PC-3 (cell line): ENCODE measurements at regions not wholly inside any gene's neighbourhood (a gene's known extent, or its start where the extent isn't known, plus 50 kb on each side); places are given as distances from the start of the nearest gene placed in this dataset.

ENCODE experiments used
- ATAC-seq: fragments of 200-7000 bp; cut with Tn5 transposase; 2 replicates; pipeline ENCODE4 v1.9.1; 2020; ENCODE audit warnings: mild to moderate bottlenecking, moderate library complexity
- BruUV-seq: library from RNA; stranded (reverse); fragments of 400-500 nt; replicated peaks from 2 replicates; lab custom pipeline; 2021; lab: Mats Ljungman, UMichigan
- CTCF ChIA-PET: fragments of 300-600 bp; sonication (Branson Sonifier 250); formaldehyde crosslinking; loops from one replicate; lab custom pipeline; 2022; ENCODE audit warnings: antibody characterized with exemption; lab: Charles Lee
- POLR2A ChIA-PET: fragments of 300-600 bp; sonication (Branson Sonifier 250); formaldehyde crosslinking; loops from one replicate; lab custom pipeline; 2022; ENCODE audit warnings: antibody characterized with exemption; ENCODE audit not compliant: unreplicated experiment; lab: Charles Lee
- DNase-seq: peaks from one replicate; pipeline ENCODE4 v3.0.0-alpha.2; 2015
- H2AFZ ChIP-seq: fragments of 300-600 bp; sonication (generic); 2 replicates; pipeline ENCODE4 v1.6.0; 2016; ENCODE audit warnings: antibody characterized with exemption, low read length
- H3F3A ChIP-seq: fragments of 300-600 bp; sonication (generic); one replicate; pipeline ENCODE4 v1.6.0; 2017; ENCODE audit warnings: antibody characterized with exemption, low read length, control low read depth, mild to moderate bottlenecking; ENCODE audit not compliant: unreplicated experiment
- H3K27ac ChIP-seq: fragments of 300-600 bp; sonication (generic); 2 replicates; pipeline ENCODE4 v1.5.1; 2016; ENCODE audit warnings: mild to moderate bottlenecking, low read length
- H3K27me3 ChIP-seq: fragments of 300-600 bp; sonication (generic); 2 replicates; pipeline ENCODE4 v1.6.1; 2016; ENCODE audit warnings: low read length, mixed read lengths
- H3K36me3 ChIP-seq: fragments of 300-600 bp; sonication (generic); 2 replicates; pipeline ENCODE4 v1.6.1; 2016; ENCODE audit warnings: low read depth, mixed run types, low read length, mixed read lengths
- H3K4me1 ChIP-seq: fragments of 300-600 bp; sonication (generic); 2 replicates; pipeline ENCODE4 v1.5.1; 2016; ENCODE audit warnings: low read length; ENCODE audit not compliant: insufficient read depth
- H3K4me2 ChIP-seq: fragments of 300-600 bp; sonication (generic); 2 replicates; pipeline ENCODE4 v1.6.0; 2016; ENCODE audit warnings: low read length
- H3K4me3 ChIP-seq: fragments of 300-600 bp; sonication (generic); 2 replicates; pipeline ENCODE4 v1.5.1; 2016; ENCODE audit warnings: mild to moderate bottlenecking, low read length, mixed read lengths
- H3K79me2 ChIP-seq: fragments of 300-600 bp; sonication (generic); 2 replicates; pipeline ENCODE4 v1.6.1; 2017; ENCODE audit warnings: low read length, mixed read lengths
- H3K9ac ChIP-seq: fragments of 300-600 bp; sonication (generic); 2 replicates; pipeline ENCODE4 v1.6.0; 2016; ENCODE audit warnings: mild to moderate bottlenecking, low read length
- H3K9me2 ChIP-seq: fragments of 300-600 bp; sonication (generic); replicated peaks from 2 replicates; pipeline ENCODE4 v1.6.1; 2016; ENCODE audit warnings: mixed run types, low read length, mixed read lengths
- H3K9me3 ChIP-seq: fragments of 300-600 bp; sonication (generic); 2 replicates; pipeline ENCODE4 v1.6.1; 2016; ENCODE audit warnings: low read length, mixed read lengths
- H4K20me1 ChIP-seq: fragments of 300-600 bp; sonication (generic); 2 replicates; pipeline ENCODE4 v1.6.1; 2016; ENCODE audit warnings: low read length, mixed read lengths
- CTCF ChIP-seq: fragments of 300-600 bp; sonication (generic); conservative IDR thresholded peaks from 2 replicates; pipeline ENCODE4 v1.5.1; 2017; ENCODE audit warnings: antibody characterized with exemption, low read depth, mild to moderate bottlenecking, low read length
- EZH2 ChIP-seq: fragments of 300-600 bp; sonication (generic); IDR thresholded peaks from one replicate; pipeline ENCODE4 v1.6.1; 2017; ENCODE audit warnings: antibody characterized with exemption, mild to moderate bottlenecking, low read length; ENCODE audit not compliant: unreplicated experiment
- EZH2phosphoT487 ChIP-seq: fragments of 300-600 bp; sonication (generic); IDR thresholded peaks from 2 replicates; pipeline ENCODE4 v1.6.1; 2018; ENCODE audit warnings: mild to moderate bottlenecking, antibody characterized with exemption, low read length, borderline replicate concordance
- intact Hi-C: fragments of 100-400 bp; cut with micrococcal nuclease; formaldehyde crosslinking; loops from 2 replicates; pipeline ENCODE4 v1.9.0; 2023

- Histone ChIP-seq H3K4me3 (no peak overlapping the region), H3F3A (no peaks in the 10 kb centered on the region), H3K36me3 (no peaks in the 10 kb centered on the region), H3K9me3 (no peaks in the 10 kb centered on the region), H3K9ac (no peak overlapping the region), H3K9me2 (no peaks in the 10 kb centered on the region), H4K20me1 (no peaks in the 10 kb centered on the region), H3K27me3 (peaks cover 61% of the 10 kb centered on the region), H2AFZ (no peak overlapping the region), H3K4me2 (no peak overlapping the region), H3K79me2 (no peaks in the 10 kb centered on the region), H3K4me1 (no peaks in the 10 kb centered on the region), H3K27ac (no peak overlapping the region)
- intact Hi-C loops = no loop called here
- CTCF ChIA-PET = no interaction called here
- DNase-seq = no peak
- TF ChIP-seq CTCF = no peak
- POLR2A ChIA-PET = no interaction called here
- BruUV-seq = no TSS peak
- ATAC-seq = no peak
These were observed 76.3 kb upstream of the PRKAR2B start for GRCh38 chr7:106968160-106968559.

GRCh38 chr7:106978425-106979420, 65.8 kb upstream of the PRKAR2B start:
- H3K27me3 ChIP-seq = peaks cover 14% of the 10 kb centered on the region; the same call in 1 of the 2 replicates
- POLR2A ChIA-PET = interaction anchor here (0.6 kb wide), 1 partner anchor 806 kb away, joined by 10 read pairs; no protein-coding TSS in a partner anchor
- H3K4me3 ChIP-seq = no peak overlapping the region
- DNase-seq (no peak), ATAC-seq (no peak)
- CTCF ChIA-PET = no interaction called here
- H3K27ac ChIP-seq = no peak overlapping the region
- H3K9ac ChIP-seq = no peak overlapping the region
- H3K9me2 ChIP-seq = no peaks in the 10 kb centered on the region
- H3F3A ChIP-seq = no peaks in the 10 kb centered on the region
- TF ChIP-seq EZH2 = no peak
- no peak for TF ChIP-seq EZH2phosphoT487
- TF ChIP-seq CTCF = no peak
- no peaks in the 10 kb centered on the region for H3K9me3 ChIP-seq
- no peaks in the 10 kb centered on the region for H3K36me3 ChIP-seq
- no peaks in the 10 kb centered on the region for H3K4me1 ChIP-seq
- no TSS peak for BruUV-seq
- no peaks in the 10 kb centered on the region for H3K79me2 ChIP-seq
- H4K20me1 ChIP-seq = no peaks in the 10 kb centered on the region
- no peak overlapping the region for H2AFZ ChIP-seq
- H3K4me2 ChIP-seq = no peak overlapping the region
- intact Hi-C loops = no loop called here
